HepG2 (cell line): ENCODE measurements at regions not wholly inside any gene's neighbourhood (a gene's known extent, or its start where the extent isn't known, plus 50 kb on each side); places are given as distances from the start of the nearest gene placed in this dataset.

Experiments used
- ATAC-seq: fragments of 200-7000 bp; cut with Tn5 transposase; 3 replicates; pipeline ENCODE4 v1.9.1; 2020; ENCODE audit warnings: mild to moderate bottlenecking, moderate library complexity
- BruUV-seq: library from RNA; stranded (reverse); fragments of 400-500 nt; replicated peaks from 2 replicates; lab custom pipeline; 2021; lab: Mats Ljungman, UMichigan
- CTCF ChIA-PET: fragments of 300-600 bp; formaldehyde crosslinking; extraction: SDS; loops from one replicate; lab custom pipeline; 2021; ENCODE audit warnings: low total read pairs, inconsistent platforms, low intra/inter-chr PET ratio; lab: Yijun Ruan, JAX
- POLR2A ChIA-PET: fragments of 350-600 bp; sonication (Branson Sonifier 250); formaldehyde crosslinking; loops from one replicate; lab custom pipeline; 2020; ENCODE audit warnings: antibody characterized with exemption, inconsistent platforms; lab: Yijun Ruan, JAX
- DNase-seq: peaks from one replicate; pipeline ENCODE4 v3.0.0-alpha.2; 2015; ENCODE audit warnings: low spot score
- FAIRE-seq: peaks from 3 replicates; lab custom pipeline; 2011; peaks lifted over from hg19 to GRCh38; lab: Jason Lieb, UNC
- H2AFZ ChIP-seq: one replicate; pipeline ENCODE4 v1.6.1; 2011; ENCODE audit warnings: low read length, inconsistent platforms
- H3K27ac ChIP-seq: fragments of 300-600 bp; 3 replicates; pipeline ENCODE4 v1.8.0; 2011; ENCODE audit warnings: mixed run types, mild to moderate bottlenecking, mixed read lengths, low read length, inconsistent platforms; ENCODE audit not compliant: insufficient read depth; ENCODE audit errors: extremely low read length
- H3K27me3 ChIP-seq, 2 experiments: fragments of 200-600 bp in 1 of 2; 2 replicates in 1 of 2; 3 replicates in 1 of 2; pipeline versions ENCODE4 v1.6.0 to v1.8.0; 2011; ENCODE audit warnings: low read length in 2 of 2, mild to moderate bottlenecking in 2 of 2, moderate library complexity in 2 of 2, inconsistent platforms in 1 of 2; ENCODE audit not compliant: insufficient read depth in 2 of 2, control insufficient read depth in 1 of 2
- H3K36me3 ChIP-seq, 2 experiments: fragments of 200-600 bp in 1 of 2; replicated peaks in 1 of 2; 2 replicates in 1 of 2; 3 replicates in 1 of 2; pipeline versions ENCODE4 v1.5.1 to v1.8.0; 2011; ENCODE audit warnings: low read length in 2 of 2, inconsistent platforms in 1 of 2; ENCODE audit not compliant: insufficient read depth in 2 of 2, control insufficient read depth in 1 of 2
- H3K4me1 ChIP-seq: 2 replicates; pipeline ENCODE4 v1.5.1; 2012; ENCODE audit warnings: low read length, inconsistent platforms; ENCODE audit not compliant: insufficient read depth
- H3K4me2 ChIP-seq: 2 replicates; pipeline ENCODE4 v1.6.0; 2011; ENCODE audit warnings: low read depth, low read length, inconsistent platforms
- H3K4me3 ChIP-seq, 3 experiments: fragments of 200-600 bp in 1 of 3; sonication (generic), shearing (Covaris generic) in 1 of 3; replicated peaks in 1 of 3; 2 replicates each; pipeline ENCODE4 v1.5.1; 2011 to 2016; ENCODE audit warnings: low read length in 3 of 3, inconsistent platforms in 2 of 3, low read depth in 2 of 3, mild to moderate bottlenecking in 2 of 3, control low read depth in 1 of 3, mixed read lengths in 1 of 3; ENCODE audit not compliant: insufficient read depth in 1 of 3
- H3K79me2 ChIP-seq: one replicate; pipeline ENCODE4 v1.6.1; 2011; ENCODE audit warnings: low read length, inconsistent platforms; ENCODE audit not compliant: insufficient read depth
- H3K9ac ChIP-seq: 2 replicates; pipeline ENCODE4 v1.6.0; 2011; ENCODE audit warnings: mild to moderate bottlenecking, low read depth, low read length, inconsistent platforms; ENCODE audit not compliant: insufficient read depth
- H3K9me3 ChIP-seq: 2 replicates; pipeline ENCODE4 v1.5.1; 2012; ENCODE audit warnings: mild to moderate bottlenecking, low read length
- H4K20me1 ChIP-seq: 2 replicates; pipeline ENCODE4 v1.6.0; 2011; ENCODE audit warnings: inconsistent platforms, mild to moderate bottlenecking, low read length, moderate library complexity; ENCODE audit not compliant: insufficient read depth
- BRD4 ChIP-seq: sonication (generic); formaldehyde crosslinking; IDR thresholded peaks from 2 replicates; pipeline ENCODE4 v1.4.0; 2020; ENCODE audit warnings: missing genetic modification reagents
- CERS6 ChIP-seq: sonication (generic); formaldehyde crosslinking; IDR thresholded peaks from 2 replicates; pipeline ENCODE4 v1.5.0; 2020; ENCODE audit warnings: missing genetic modification reagents
- DR1 ChIP-seq: sonication (generic); formaldehyde crosslinking; IDR thresholded peaks from 2 replicates; pipeline ENCODE4 v1.8.0; 2021; ENCODE audit warnings: mild to moderate bottlenecking, missing genetic modification reagents, inconsistent platforms
- KLF6 ChIP-seq: IDR thresholded peaks from 2 replicates; pipeline ENCODE4 v1.8.0; 2016; ENCODE audit warnings: missing biosample characterization, missing genetic modification reagents
- LCORL ChIP-seq, 2 experiments: fragments of 450-650 bp in 1 of 2; sonication (generic) in 1 of 2; formaldehyde crosslinking in 1 of 2; IDR thresholded peaks; 2 replicates each; pipeline versions ENCODE4 v1.5.0 to v1.6.1; 2017 to 2020; ENCODE audit warnings: antibody characterized with exemption in 1 of 2, missing genetic modification reagents in 1 of 2
- MAFG ChIP-seq: sonication (generic); formaldehyde crosslinking; IDR thresholded peaks from 2 replicates; pipeline ENCODE4 v1.5.1; 2020; ENCODE audit warnings: mild to moderate bottlenecking, missing genetic modification reagents
- POGZ ChIP-seq: sonication (generic); formaldehyde crosslinking; IDR thresholded peaks from 2 replicates; pipeline ENCODE4 v1.4.0; 2020; ENCODE audit warnings: mild to moderate bottlenecking, missing genetic modification reagents
- REPIN1 ChIP-seq: sonication (generic); formaldehyde crosslinking; IDR thresholded peaks from 2 replicates; pipeline ENCODE4 v1.8.0; 2022; ENCODE audit warnings: missing genetic modification reagents, low read depth, mild to moderate bottlenecking, borderline replicate concordance
- RFXAP ChIP-seq: sonication (generic); formaldehyde crosslinking; IDR thresholded peaks from 2 replicates; pipeline ENCODE4 v1.4.0; 2020; ENCODE audit warnings: missing genetic modification reagents, borderline replicate concordance
- SNRNP70 ChIP-seq: fragments of 200-400 bp; formaldehyde crosslinking; IDR thresholded peaks from 2 replicates; pipeline ENCODE4 v1.6.1; 2017; ENCODE audit warnings: mild to moderate bottlenecking, low read depth, low read length, moderate library complexity
- ZFP41 ChIP-seq: sonication (generic); formaldehyde crosslinking; IDR thresholded peaks from 2 replicates; pipeline ENCODE4 v1.4.0; 2020; ENCODE audit warnings: mild to moderate bottlenecking, missing genetic modification reagents, borderline replicate concordance
- ZNF567 ChIP-seq: sonication (generic); formaldehyde crosslinking; IDR thresholded peaks from 2 replicates; pipeline ENCODE4 v1.8.1; 2023; ENCODE audit warnings: mild to moderate bottlenecking, missing genetic modification reagents, borderline replicate concordance
- ZNF709 ChIP-seq: sonication (generic); formaldehyde crosslinking; IDR thresholded peaks from 2 replicates; pipeline ENCODE4 v1.5.0; 2020; ENCODE audit warnings: mild to moderate bottlenecking, missing genetic modification reagents
- ZNF740 ChIP-seq: sonication (generic); formaldehyde crosslinking; IDR thresholded peaks from 2 replicates; pipeline ENCODE4 v1.4.0; 2020; ENCODE audit warnings: missing genetic modification reagents
- in situ Hi-C: cut with HindIII; loops from 2 replicates; pipeline ENCODE4 v1.10.0; 2017; ENCODE audit warnings: low pct_unique_long_range_greater_than_20kb; ENCODE audit not compliant: extremely low pct_ligation_motif_present
- intact Hi-C: fragments of 100-400 bp; cut with micrococcal nuclease; formaldehyde crosslinking; loops from one replicate; pipeline ENCODE4 v1.10.0; 2022; ENCODE audit not compliant: unreplicated experiment

GRCh38 chr4:30783751-30784150, 63.6 kb downstream of the PCDH7 start:
- no peak for ATAC-seq
- Histone ChIP-seq H3K27ac (no peak overlapping the region), H3K27me3 (no peaks in the 10 kb centered on the region; a peak in 1 of 5 replicates), H2AFZ (no peak overlapping the region)
- no peak for TF ChIP-seq ZNF709
- TF ChIP-seq BRD4, result no peak
- no peak for TF ChIP-seq DR1 (CRISPR knock-in tag)
- TF ChIP-seq ZNF567 (CRISPR knock-in tag), result no peak
- no peak for TF ChIP-seq MAFG (CRISPR knock-in tag)
- TF ChIP-seq CERS6 (CRISPR knock-in tag), result no peak
- no peak for TF ChIP-seq ZNF740
- no peak for TF ChIP-seq KLF6 (CRISPR knock-in tag)
- TF ChIP-seq RFXAP (CRISPR knock-in tag), result no peak
- TF ChIP-seq REPIN1 (CRISPR knock-in tag), result no peak
- no peak for TF ChIP-seq SNRNP70
- no peak for TF ChIP-seq POGZ (CRISPR knock-in tag)
- TF ChIP-seq ZFP41 (CRISPR knock-in tag), result no peak
- no peak for TF ChIP-seq LCORL (IDR thresholded peaks at IDR 0.05)
- no peak for TF ChIP-seq LCORL (CRISPR knock-in tag; IDR thresholded peaks at IDR 0.05)
- TF ChIP-seq, all 625 proteins: peak for 0
- no peaks in the 10 kb centered on the region for H4K20me1 ChIP-seq
- in situ Hi-C loops (no loop called here), intact Hi-C loops (no loop called here)
- H3K9ac ChIP-seq, result no peak overlapping the region
- POLR2A ChIA-PET, result no interaction called here
- H3K79me2 ChIP-seq, result no peaks in the 10 kb centered on the region
- FAIRE-seq (no peak), DNase-seq (no peak)
- BruUV-seq, result no TSS peak
- no peak overlapping the region for H3K4me2 ChIP-seq
- H3K9me3 ChIP-seq, result no peaks in the 10 kb centered on the region
- no peak overlapping the region for H3K4me3 ChIP-seq
- CTCF ChIA-PET, result no interaction called here
- no peaks in the 10 kb centered on the region for H3K4me1 ChIP-seq
- no peaks in the 10 kb centered on the region for H3K36me3 ChIP-seq
